ENCODE measurements at regions not wholly inside any gene's neighbourhood (a gene's known extent, or its start where the extent isn't known, plus 50 kb on each side); places are given as distances from the start of the nearest gene placed in this dataset.
A peak's percentile ranks its signal among the peaks of the same experiment; 100 is the strongest.
"Not testable (repeated sequence)": the region's sequence is repeated elsewhere in the genome, so short reads cannot be mapped to it uniquely, and the experiment has no call there.

GRCh38 chrX:25442499-25442898 lies 426.7 kb upstream of the ARX start:
- Histone ChIP-seq H3K27ac (no peak overlapping the region), H3K36me3 (no peaks in the 10 kb centered on the region), H3K4me3 (no peak overlapping the region), H3K4me1 (no peaks in the 10 kb centered on the region), H3K9me3 (replicated peaks) (no peaks in the 10 kb centered on the region), H3K27me3 (no peaks in the 10 kb centered on the region)
- DNase-seq, result peak in 1 of 2 experiments; percentile 4

GRCh38 chrX:25433307-25433706 lies 417.5 kb upstream of the ARX start:
- H3K4me1 ChIP-seq, result no peaks in the 10 kb centered on the region
- no peak overlapping the region for H3K4me3 ChIP-seq
- no peak overlapping the region for H3K27ac ChIP-seq
- no peaks in the 10 kb centered on the region for H3K36me3 ChIP-seq
- H3K27me3 ChIP-seq, result no peaks in the 10 kb centered on the region
- no peak for DNase-seq
- H3K9me3 ChIP-seq (replicated peaks), result no peaks in the 10 kb centered on the region

GRCh38 chrX:25432396-25432795 lies 416.6 kb upstream of the ARX start:
- Histone ChIP-seq H3K36me3 (no peaks in the 10 kb centered on the region), H3K4me1 (no peaks in the 10 kb centered on the region), H3K27me3 (no peaks in the 10 kb centered on the region), H3K27ac (no peak overlapping the region), H3K4me3 (no peak overlapping the region), H3K9me3 (replicated peaks) (no peaks in the 10 kb centered on the region)
- no peak for DNase-seq

GRCh38 chrX:25427873-25428555 lies 412.2 kb upstream of the ARX start:
- Histone ChIP-seq H3K4me3 (no peak overlapping the region), H3K27ac (no peak overlapping the region), H3K9me3 (replicated peaks) (no peaks in the 10 kb centered on the region), H3K27me3 (no peaks in the 10 kb centered on the region), H3K36me3 (no peaks in the 10 kb centered on the region), H3K4me1 (no peaks in the 10 kb centered on the region)
- peak; percentile 9 to 40 for DNase-seq

- H3K27ac ChIP-seq; H3K4me3 ChIP-seq; H3K9me3 ChIP-seq (replicated peaks); DNase-seq; H3K4me1 ChIP-seq; H3K36me3 ChIP-seq; H3K27me3 ChIP-seq: not testable (repeated sequence)
Observed at GRCh38 chrX:25404163-25404562, 388.4 kb upstream of the ARX start.

- Histone ChIP-seq H3K4me3 (no peak overlapping the region), H3K4me1 (no peaks in the 10 kb centered on the region), H3K9me3 (replicated peaks) (no peaks in the 10 kb centered on the region), H3K27me3 (no peaks in the 10 kb centered on the region), H3K27ac (no peak overlapping the region), H3K36me3 (no peaks in the 10 kb centered on the region)
- no peak for DNase-seq
Observed at GRCh38 chrX:25389266-25389665, 373.5 kb upstream of the ARX start.

- Histone ChIP-seq H3K4me1 (no peaks in the 10 kb centered on the region), H3K27ac (no peak overlapping the region), H3K4me3 (no peak overlapping the region), H3K9me3 (replicated peaks) (no peaks in the 10 kb centered on the region), H3K36me3 (no peaks in the 10 kb centered on the region), H3K27me3 (no peaks in the 10 kb centered on the region)
- DNase-seq, result no peak
Observed at GRCh38 chrX:25383196-25383595, 367.4 kb upstream of the ARX start.

- H3K36me3 ChIP-seq, result no peaks in the 10 kb centered on the region
- H3K4me3 ChIP-seq, result no peak overlapping the region
- no peak for DNase-seq
- no peaks in the 10 kb centered on the region for H3K4me1 ChIP-seq
- H3K9me3 ChIP-seq (replicated peaks), result no peaks in the 10 kb centered on the region
- no peaks in the 10 kb centered on the region for H3K27me3 ChIP-seq
- H3K27ac ChIP-seq, result no peak overlapping the region
Observed at GRCh38 chrX:25356456-25356855, 340.7 kb upstream of the ARX start.

GRCh38 chrX:25344161-25344936 lies 328.6 kb upstream of the ARX start:
- Histone ChIP-seq H3K4me1 (no peaks in the 10 kb centered on the region), H3K4me3 (no peak overlapping the region), H3K27me3 (no peaks in the 10 kb centered on the region), H3K27ac (no peak overlapping the region), H3K9me3 (replicated peaks) (no peaks in the 10 kb centered on the region), H3K36me3 (no peaks in the 10 kb centered on the region)
- DNase-seq, result peak; percentile 11 to 36

GRCh38 chrX:25343060-25343459 lies 327.3 kb upstream of the ARX start:
- Histone ChIP-seq H3K9me3 (replicated peaks) (no peaks in the 10 kb centered on the region), H3K4me3 (no peak overlapping the region), H3K27me3 (no peaks in the 10 kb centered on the region), H3K36me3 (no peaks in the 10 kb centered on the region), H3K4me1 (no peaks in the 10 kb centered on the region), H3K27ac (no peak overlapping the region)
- DNase-seq, result no peak

GRCh38 chrX:25337841-25338240 lies 322.1 kb upstream of the ARX start:
- Histone ChIP-seq H3K36me3 (no peaks in the 10 kb centered on the region), H3K27me3 (no peaks in the 10 kb centered on the region), H3K9me3 (replicated peaks) (no peaks in the 10 kb centered on the region), H3K4me1 (no peaks in the 10 kb centered on the region), H3K4me3 (no peak overlapping the region), H3K27ac (no peak overlapping the region)
- peak in 1 of 2 experiments; percentile 1 for DNase-seq

- no peaks in the 10 kb centered on the region for H3K9me3 ChIP-seq (replicated peaks)
- H3K4me1 ChIP-seq, result no peaks in the 10 kb centered on the region
- no peak for DNase-seq
- no peaks in the 10 kb centered on the region for H3K27me3 ChIP-seq
- H3K36me3 ChIP-seq, result no peaks in the 10 kb centered on the region
- no peak overlapping the region for H3K4me3 ChIP-seq
- no peak overlapping the region for H3K27ac ChIP-seq
Observed at GRCh38 chrX:25300994-25301393, 285.2 kb upstream of the ARX start.

- Histone ChIP-seq H3K36me3 (no peaks in the 10 kb centered on the region), H3K27ac (no peak overlapping the region), H3K4me1 (no peaks in the 10 kb centered on the region), H3K9me3 (replicated peaks) (no peaks in the 10 kb centered on the region), H3K4me3 (no peak overlapping the region), H3K27me3 (no peaks in the 10 kb centered on the region)
- no peak for DNase-seq
Observed at GRCh38 chrX:25296850-25297249, 281.1 kb upstream of the ARX start.

GRCh38 chrX:25295466-25295865 lies 279.7 kb upstream of the ARX start:
- Histone ChIP-seq H3K36me3 (no peaks in the 10 kb centered on the region), H3K27me3 (no peaks in the 10 kb centered on the region), H3K9me3 (replicated peaks) (no peaks in the 10 kb centered on the region), H3K4me3 (no peak overlapping the region), H3K4me1 (no peaks in the 10 kb centered on the region), H3K27ac (no peak overlapping the region)
- peak in 1 of 2 experiments; percentile 4 for DNase-seq

GRCh38 chrX:25290132-25290531 lies 274.4 kb upstream of the ARX start:
- H3K4me1 ChIP-seq, result no peaks in the 10 kb centered on the region
- DNase-seq, result no peak
- H3K9me3 ChIP-seq (replicated peaks), result no peaks in the 10 kb centered on the region
- H3K4me3 ChIP-seq, result no peak overlapping the region
- no peaks in the 10 kb centered on the region for H3K27me3 ChIP-seq
- no peak overlapping the region for H3K27ac ChIP-seq
- H3K36me3 ChIP-seq, result no peaks in the 10 kb centered on the region

GRCh38 chrX:25288676-25289075 lies 272.9 kb upstream of the ARX start:
- Histone ChIP-seq H3K27me3 (no peaks in the 10 kb centered on the region), H3K27ac (no peak overlapping the region), H3K36me3 (no peaks in the 10 kb centered on the region), H3K9me3 (replicated peaks) (no peaks in the 10 kb centered on the region), H3K4me1 (no peaks in the 10 kb centered on the region), H3K4me3 (no peak overlapping the region)
- DNase-seq, result no peak

All from SJCRH30 (cell line).